ENCODE measurements at regions not wholly inside any gene's neighbourhood (a gene's known extent, or its start where the extent isn't known, plus 50 kb on each side); places are given as distances from the start of the nearest gene placed in this dataset.

GRCh38 chr5:92566113-92566786, 1014.8 kb downstream of the NR2F1-AS1 start:
- TF ChIP-seq GATA3 (IDR thresholded peaks at IDR 0.05; ENCODE audit: low read depth, low read length) (no peak), GATA2 (IDR thresholded peaks at IDR 0.05; ENCODE audit: low read depth, low read length) (no peak)
